Heart right ventricle (tissue), 16 donors: ENCODE measurements at regions not wholly inside any gene's neighbourhood (a gene's known extent, or its start where the extent isn't known, plus 50 kb on each side); places are given as distances from the start of the nearest gene placed in this dataset.

ENCODE experiments used
- ATAC-seq, 8 donors: fragments of 200-7000 bp; cut with Tn5 transposase; one replicate each; pipeline ENCODE4 v1.9.1; 2020; ENCODE audit warnings: mild to moderate bottlenecking in 8 of 8, moderate library complexity in 8 of 8, moderate number of reproducible peaks in 1 of 8
- DNase-seq, 2 donors: peaks; one replicate each; pipeline ENCODE4 v3.0.0-alpha.2; 2020
- H3K27ac ChIP-seq, 10 donors: fragments of 200-600 bp; sonication (generic) in 2 of 10; one replicate each; pipeline versions ENCODE4 v1.5.0 to v1.8.0; 2020 to 2022; ENCODE audit warnings: mild to moderate bottlenecking in 3 of 10
- H3K27me3 ChIP-seq, 7 donors: fragments of 200-600 bp; one replicate each; pipeline ENCODE4 v1.8.0; 2021 to 2022; ENCODE audit warnings: mild to moderate bottlenecking in 2 of 7
- H3K36me3 ChIP-seq, 9 donors: fragments of 200-600 bp; sonication (generic) in 1 of 9; one replicate each; pipeline versions ENCODE4 v1.5.0 to v1.8.0; 2020 to 2022; ENCODE audit warnings: mild to moderate bottlenecking in 2 of 9
- H3K4me1 ChIP-seq, 9 donors: fragments of 200-600 bp; sonication (generic) in 1 of 9; one replicate each; pipeline versions ENCODE4 v1.5.0 to v1.8.0; 2020 to 2022; ENCODE audit warnings: mild to moderate bottlenecking in 4 of 9
- H3K4me3 ChIP-seq, 10 donors: fragments of 200-600 bp; sonication (generic) in 2 of 10; one replicate each; pipeline versions ENCODE4 v1.5.0 to v1.8.0; 2020 to 2022; ENCODE audit warnings: mild to moderate bottlenecking in 7 of 10, moderate library complexity in 2 of 10
- H3K9me3 ChIP-seq, 11 donors: fragments of 200-600 bp in 10 of 11; sonication (generic) in 2 of 11; one replicate each; pipeline versions ENCODE4 v1.5.0 to v1.8.0; 2013 to 2022; ENCODE audit warnings: mild to moderate bottlenecking in 2 of 11, control low read depth in 1 of 11, moderate library complexity in 1 of 11
- WGBS, 2 donors: extraction: QIAGEN DNeasy Blood & Tissue Kit; methylation state at CpG; one replicate each; pipeline ENCODE4 v1.1.7; 2013; ENCODE audit warnings: inconsistent platforms in 1 of 2; 5-methylcytosine and 5-hydroxymethylcytosine counted together
- intact Hi-C, 10 donors: fragments of 100-400 bp; cut with DNase I; formaldehyde crosslinking; loops; one replicate each; pipeline versions ENCODE4 v1.11.1 to v1.14.2; 2022
- TF ChIP-seq, protein P1 (sequence below), 9 donors: fragments of 200-600 bp; sonication (generic) in 2 of 9; IDR thresholded peaks; one replicate each; pipeline versions ENCODE4 v1.5.0 to v1.8.0; 2021 to 2022; ENCODE audit warnings: antibody characterized with exemption in 9 of 9, mild to moderate bottlenecking in 5 of 9, moderate library complexity in 1 of 9
- donor health status: Arrhythmogenic right ventricular cardiomyopathy.
- donor health status: ischemic (EF 13 %, LVEDD 7.1; RV severe dilation, severe dysfunction).
- donor health status: healthy with polysubstance abuse.
- donor health status: DM: no; HTN: yes; CAD: no.
- donor health status: DM: no; HTN: no; CAD: no.
- donor health status: ischemic (EF 25% LVEDD 6.9; RV normal size, moderate dysfunction).
- donor health status: ischemic (EF 25% LVEDD 5.7; RV mildly dilated, moderate dysfunction).
- donor health status: healthy.
- donor health status: DM: yes; HTN: yes; CAD: no.
- donor health status: Ischemic cardiomyopathy.
- donor health status: ischemic (EF 35%, LVEDD 5.7; RV mildly dilated, moderate dysfunction).
- donor health status: nonischemic (EF 11% LVEDD 7.7; RV severe dilation, severe dysfunction).
- donor health status: DM: yes; HTN: yes; CAD: no.
- donor health status: PGD.
- donor health status: ischemic (EF 29% LVEDD 5.4; RV normal size, mild dysfunction).
- donor health status: nonischemic (EF 23%, LVEDD 6.1; RV moderate dilation, normal function).

DNA sequence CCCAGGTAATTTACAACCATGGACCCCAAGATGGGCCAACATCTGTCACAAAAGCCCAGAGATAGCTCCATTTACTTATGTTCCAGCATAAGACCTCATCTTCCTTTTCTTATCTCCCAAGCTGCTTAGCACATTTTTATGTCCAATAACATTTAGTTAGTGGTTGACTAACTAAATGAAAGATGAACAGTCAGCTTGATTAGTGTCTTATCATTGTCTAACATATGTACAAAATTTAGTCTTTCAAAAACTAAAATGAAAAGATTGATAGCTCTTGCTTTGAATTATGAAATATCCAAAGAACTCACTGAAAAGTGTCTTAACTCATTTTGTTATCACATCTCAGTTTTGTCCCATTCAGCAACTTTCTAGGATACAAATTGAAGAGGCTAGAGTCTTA is 163.1 kb upstream of the EGLN3 start:
- ATAC-seq (no peak), DNase-seq (no peak)
- Histone ChIP-seq H3K4me3 (no peak overlapping the region), H3K27me3 (no peaks in the 10 kb centered on the region), H3K9me3 (peaks cover 0 to 11% (median 0%) of the 10 kb centered on the region in 11 donors), H3K4me1 (no peaks in the 10 kb centered on the region), H3K27ac (no peak overlapping the region), H3K36me3 (no peaks in the 10 kb centered on the region)
- intact Hi-C loops: no loop called here
- TF ChIP-seq, protein P1, sequence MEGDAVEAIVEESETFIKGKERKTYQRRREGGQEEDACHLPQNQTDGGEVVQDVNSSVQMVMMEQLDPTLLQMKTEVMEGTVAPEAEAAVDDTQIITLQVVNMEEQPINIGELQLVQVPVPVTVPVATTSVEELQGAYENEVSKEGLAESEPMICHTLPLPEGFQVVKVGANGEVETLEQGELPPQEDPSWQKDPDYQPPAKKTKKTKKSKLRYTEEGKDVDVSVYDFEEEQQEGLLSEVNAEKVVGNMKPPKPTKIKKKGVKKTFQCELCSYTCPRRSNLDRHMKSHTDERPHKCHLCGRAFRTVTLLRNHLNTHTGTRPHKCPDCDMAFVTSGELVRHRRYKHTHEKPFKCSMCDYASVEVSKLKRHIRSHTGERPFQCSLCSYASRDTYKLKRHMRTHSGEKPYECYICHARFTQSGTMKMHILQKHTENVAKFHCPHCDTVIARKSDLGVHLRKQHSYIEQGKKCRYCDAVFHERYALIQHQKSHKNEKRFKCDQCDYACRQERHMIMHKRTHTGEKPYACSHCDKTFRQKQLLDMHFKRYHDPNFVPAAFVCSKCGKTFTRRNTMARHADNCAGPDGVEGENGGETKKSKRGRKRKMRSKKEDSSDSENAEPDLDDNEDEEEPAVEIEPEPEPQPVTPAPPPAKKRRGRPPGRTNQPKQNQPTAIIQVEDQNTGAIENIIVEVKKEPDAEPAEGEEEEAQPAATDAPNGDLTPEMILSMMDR (IDR thresholded peaks at IDR 0.05): no peak

DNA sequence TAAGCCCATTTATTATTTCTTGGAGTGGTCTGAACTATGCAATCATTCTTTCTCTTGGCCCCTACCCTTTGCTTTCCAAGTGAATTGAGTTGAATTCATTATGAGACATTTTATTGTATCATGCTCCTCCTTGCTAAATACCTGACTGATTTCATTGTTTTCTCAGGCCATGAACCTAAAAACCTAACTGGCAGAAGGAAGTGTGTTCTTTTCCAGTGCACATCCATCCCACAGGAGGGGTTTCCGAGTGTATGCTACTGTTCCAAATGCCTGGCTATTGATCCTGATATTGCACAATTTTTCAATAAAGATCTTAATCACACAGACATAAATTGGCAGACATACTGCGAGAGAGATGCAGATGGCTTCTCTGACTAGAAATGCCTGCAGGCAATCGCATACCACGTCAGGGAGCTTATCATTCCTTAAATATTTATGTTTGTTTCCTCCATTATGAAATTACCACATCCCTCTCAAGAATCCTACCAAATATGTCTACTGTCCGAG is 162.2 kb upstream of the EGLN3 start:
- H3K4me1 ChIP-seq: no peaks in the 10 kb centered on the region
- no peaks in the 10 kb centered on the region for H3K27me3 ChIP-seq
- DNase-seq (no peak), ATAC-seq (no peak)
- no peaks in the 10 kb centered on the region for H3K36me3 ChIP-seq
- no peak overlapping the region for H3K27ac ChIP-seq
- intact Hi-C loops: no loop called here
- TF ChIP-seq, protein P1 (IDR thresholded peaks at IDR 0.05): no peak
- WGBS, 2 donors: 67 to 69% methylated on average over 5 of the region's 5 CpGs
- H3K9me3 ChIP-seq: peaks cover 0 to 11% (median 0%) of the 10 kb centered on the region in 11 donors
- H3K4me3 ChIP-seq: no peak overlapping the region

DNA sequence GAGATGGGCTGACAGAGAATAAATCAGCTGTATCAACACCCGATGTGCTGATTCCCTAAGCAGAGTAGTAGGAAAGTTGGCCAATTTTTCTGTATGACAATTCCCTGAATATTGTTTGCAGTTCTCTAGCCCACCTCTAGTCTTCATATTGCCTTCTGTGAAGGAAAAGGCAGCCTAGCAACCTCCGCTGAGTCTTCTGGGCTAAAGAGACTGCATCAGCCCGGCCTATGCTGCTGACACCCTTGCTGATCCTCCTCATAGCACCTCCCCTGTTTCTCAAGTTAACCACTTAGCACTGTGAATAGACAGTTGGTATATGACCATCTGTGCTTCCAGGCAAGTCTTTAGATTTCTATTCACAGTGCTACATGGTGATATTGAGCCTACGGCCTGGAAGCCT is 161.1 kb upstream of the EGLN3 start:
- no peaks in the 10 kb centered on the region for H3K36me3 ChIP-seq
- no peaks in the 10 kb centered on the region for H3K27me3 ChIP-seq
- H3K4me1 ChIP-seq: no peaks in the 10 kb centered on the region
- no peak overlapping the region for H3K4me3 ChIP-seq
- peaks cover 0 to 11% (median 0%) of the 10 kb centered on the region in 11 donors for H3K9me3 ChIP-seq
- TF ChIP-seq, protein P1 (IDR thresholded peaks at IDR 0.05): no peak
- DNase-seq (no peak), ATAC-seq (no peak)
- 87 to 88% methylated on average over 4 of the region's 4 CpGs for WGBS, 2 donors
- no peak overlapping the region for H3K27ac ChIP-seq
- intact Hi-C loops: no loop called here

DNA sequence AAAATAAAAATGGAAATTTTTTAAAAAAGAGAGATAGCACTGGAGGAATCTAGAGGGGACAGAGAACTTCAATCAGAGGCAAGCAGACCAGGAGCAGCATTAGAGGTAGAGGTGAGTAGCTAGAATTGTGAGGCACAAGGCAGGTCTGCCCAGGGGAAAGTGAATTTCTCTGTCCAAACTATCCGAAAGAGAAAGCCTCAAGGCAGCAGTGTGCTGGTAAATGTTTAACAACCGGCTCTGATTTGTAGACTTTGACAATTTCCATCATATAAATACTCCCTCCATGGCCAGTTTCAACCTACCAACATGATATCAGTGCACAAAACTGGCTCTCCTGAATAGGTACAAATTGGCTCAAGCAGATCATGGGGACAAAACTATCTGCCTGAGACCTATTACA is 160.6 kb upstream of the EGLN3 start:
- DNase-seq: no peak
- Histone ChIP-seq H3K9me3 (peaks cover 0 to 10% (median 0%) of the 10 kb centered on the region in 11 donors), H3K4me1 (peaks cover 0 to under 1% (median 0%) of the 10 kb centered on the region in 9 donors), H3K4me3 (no peak overlapping the region), H3K36me3 (no peaks in the 10 kb centered on the region), H3K27me3 (no peaks in the 10 kb centered on the region), H3K27ac (no peak overlapping the region)
- intact Hi-C loops: no loop called here
- TF ChIP-seq, protein P1 (IDR thresholded peaks at IDR 0.05): no peak
- ATAC-seq: no peak
- WGBS, 2 donors: 86 to 89% methylated on average over 2 of the region's 2 CpGs
